Fibroblast of lung (primary cell): ENCODE measurements at regions not wholly inside any gene's neighbourhood (a gene's known extent, or its start where the extent isn't known, plus 50 kb on each side); places are given as distances from the start of the nearest gene placed in this dataset.

ENCODE experiments used
- DNase-seq, 2 donors: peaks; one replicate each; pipeline versions ENCODE4 v3.0.0 to v3.0.0-alpha.2; 2010; ENCODE audit warnings: low read depth in 2 of 2
- H2AFZ ChIP-seq: 2 replicates; pipeline ENCODE4 v1.5.1; 2012; ENCODE audit warnings: low read length, control low read depth, inconsistent platforms
- H3K27ac ChIP-seq: 2 replicates; pipeline ENCODE4 v1.5.1; 2011; ENCODE audit warnings: low read length, control low read depth; ENCODE audit not compliant: insufficient read depth
- H3K27me3 ChIP-seq: 2 replicates; pipeline ENCODE4 v1.5.1; 2011; ENCODE audit warnings: mild to moderate bottlenecking, low read length; ENCODE audit not compliant: control insufficient read depth, insufficient read depth
- H3K36me3 ChIP-seq: 2 replicates; pipeline ENCODE4 v1.5.1; 2011; ENCODE audit warnings: low read length; ENCODE audit not compliant: control insufficient read depth, insufficient read depth
- H3K4me1 ChIP-seq: 2 replicates; pipeline ENCODE4 v1.5.1; 2011; ENCODE audit warnings: low read length; ENCODE audit not compliant: control insufficient read depth, insufficient read depth; ENCODE audit errors: extremely low read depth
- H3K4me2 ChIP-seq: 2 replicates; pipeline ENCODE4 v1.5.1; 2011; ENCODE audit warnings: low read length, control low read depth; ENCODE audit not compliant: insufficient read depth; ENCODE audit errors: extremely low read depth
- H3K4me3 ChIP-seq, 4 experiments: fragments of 200-600 bp in 1 of 4; sonication (generic) in 1 of 4; replicated peaks in 1 of 4; 2 replicates each; pipeline ENCODE4 v1.5.1; 2011 to 2016; ENCODE audit warnings: low read length in 4 of 4, low read depth in 3 of 4, mild to moderate bottlenecking in 3 of 4, control low read depth in 2 of 4, inconsistent platforms in 1 of 4, mixed read lengths in 1 of 4; ENCODE audit not compliant: insufficient read depth in 1 of 4; ENCODE audit errors: control extremely low read depth in 1 of 4
- H3K79me2 ChIP-seq: 2 replicates; pipeline ENCODE4 v1.5.1; 2012; ENCODE audit warnings: mild to moderate bottlenecking, low read length, inconsistent platforms; ENCODE audit not compliant: control insufficient read depth, insufficient read depth
- H3K9ac ChIP-seq: 2 replicates; pipeline ENCODE4 v1.5.1; 2011; ENCODE audit warnings: mild to moderate bottlenecking, low read length, control low read depth; ENCODE audit not compliant: insufficient read depth
- H3K9me3 ChIP-seq: 2 replicates; pipeline ENCODE4 v1.5.1; 2012; ENCODE audit warnings: low read depth, low read length; ENCODE audit not compliant: control insufficient read depth, insufficient read depth
- H4K20me1 ChIP-seq: 2 replicates; pipeline ENCODE4 v1.5.1; 2011; ENCODE audit warnings: low read length; ENCODE audit not compliant: control insufficient read depth, insufficient read depth; ENCODE audit errors: extremely low read depth
- CTCF ChIP-seq, 2 donors: IDR thresholded peaks in 1 of 2; conservative IDR thresholded peaks in 1 of 2; 1 replicate in 1 of 2; 2 replicates in 1 of 2; pipeline ENCODE4 v1.5.1; 2011 to 2012; ENCODE audit warnings: low read length in 2 of 2, control low read depth in 1 of 2, inconsistent platforms in 1 of 2, low read depth in 1 of 2, mild to moderate bottlenecking in 1 of 2
- EZH2 ChIP-seq: IDR thresholded peaks from 2 replicates; pipeline ENCODE4 v1.5.1; 2012; ENCODE audit warnings: low read length, control low read depth, mild to moderate bottlenecking; ENCODE audit errors: missing control alignments

DNA sequence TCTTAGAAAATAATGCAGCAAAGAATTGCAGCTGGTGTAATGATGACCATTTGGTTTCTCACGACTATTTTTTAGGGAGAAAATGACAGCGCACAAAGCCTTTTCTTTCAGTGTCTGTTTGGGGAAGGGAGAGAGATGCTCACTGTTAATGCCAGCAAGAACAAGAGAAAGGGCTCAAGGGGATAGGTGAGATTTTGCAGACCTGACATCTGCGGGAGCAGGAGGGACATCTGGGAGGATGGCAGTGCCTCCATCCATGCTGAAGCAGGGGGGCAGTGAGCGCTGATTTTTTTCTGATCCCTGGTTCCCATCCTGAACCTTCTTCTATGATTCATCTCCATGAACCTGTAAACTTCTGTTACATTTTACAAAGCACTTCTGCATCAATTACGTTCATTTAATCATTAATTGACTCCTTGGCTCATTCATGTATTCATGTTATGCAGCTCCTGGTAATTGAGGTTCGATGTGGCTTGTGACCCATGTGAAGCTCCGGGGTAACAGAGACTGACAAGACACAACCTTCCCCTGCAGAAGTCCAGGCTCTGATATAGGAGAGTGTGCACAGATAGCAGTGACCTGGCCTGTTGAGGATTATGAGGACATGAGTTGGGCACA is 595.3 kb downstream of the PTPRU start:
- no peak for TF ChIP-seq CTCF (conservative IDR thresholded peaks at IDR 0.05 in 1 of 2, IDR thresholded peaks at IDR 0.05 in 1 of 2; ENCODE audit: low read depth in 1 of 2, low read length in 2 of 2)
- TF ChIP-seq EZH2: no peak
- H3K9me3 ChIP-seq: no peaks in the 10 kb centered on the region

DNA sequence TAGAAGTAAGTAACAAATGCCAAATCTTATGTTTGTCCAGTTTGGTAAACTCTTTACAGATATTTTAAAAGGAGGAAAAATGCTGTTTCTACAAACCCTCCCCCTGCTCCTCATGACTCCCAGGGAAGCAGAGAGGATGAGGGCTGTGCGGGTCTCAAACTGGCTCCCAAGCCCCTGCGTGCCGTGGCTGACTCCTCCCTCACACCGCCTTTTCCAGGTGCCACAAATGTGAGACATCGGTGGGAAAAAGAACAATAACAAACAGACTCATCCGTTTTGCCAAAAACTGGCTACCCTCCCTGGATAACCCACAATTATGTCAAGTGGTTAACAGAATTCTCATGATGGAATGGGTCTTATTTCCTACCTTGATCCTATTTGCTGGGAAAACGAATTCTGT is 594.6 kb downstream of the PTPRU start:
- Histone ChIP-seq H3K4me2 (no peak overlapping the region), H2AFZ (no peak overlapping the region), H3K36me3 (no peaks in the 10 kb centered on the region), H3K27me3 (no peaks in the 10 kb centered on the region), H4K20me1 (no peaks in the 10 kb centered on the region), H3K27ac (no peak overlapping the region), H3K9me3 (no peaks in the 10 kb centered on the region), H3K4me3 (no peak overlapping the region), H3K9ac (no peak overlapping the region), H3K4me1 (no peaks in the 10 kb centered on the region), H3K79me2 (no peaks in the 10 kb centered on the region)
- DNase-seq: no peak
- TF ChIP-seq CTCF (conservative IDR thresholded peaks at IDR 0.05 in 1 of 2, IDR thresholded peaks at IDR 0.05 in 1 of 2; ENCODE audit: low read depth in 1 of 2, low read length in 2 of 2) (no peak), EZH2 (no peak)

More for the DNA sequence above, 595.3 kb downstream of the PTPRU start:
- Histone ChIP-seq H3K4me2 (no peak overlapping the region), H3K27ac (no peak overlapping the region), H3K4me1 (no peaks in the 10 kb centered on the region), H3K27me3 (no peaks in the 10 kb centered on the region), H4K20me1 (no peaks in the 10 kb centered on the region), H3K4me3 (no peak overlapping the region), H3K36me3 (no peaks in the 10 kb centered on the region), H3K9ac (no peak overlapping the region), H3K79me2 (no peaks in the 10 kb centered on the region), H2AFZ (no peak overlapping the region)
- no peak for DNase-seq

- DNase-seq: no peak
- H3K4me1 ChIP-seq: no peaks in the 10 kb centered on the region
- H3K9ac ChIP-seq: no peak overlapping the region
- TF ChIP-seq CTCF (conservative IDR thresholded peaks at IDR 0.05 in 1 of 2, IDR thresholded peaks at IDR 0.05 in 1 of 2; ENCODE audit: low read depth in 1 of 2, low read length in 2 of 2) (no peak), EZH2 (no peak)
- no peaks in the 10 kb centered on the region for H3K27me3 ChIP-seq
- H3K9me3 ChIP-seq: no peaks in the 10 kb centered on the region
- H3K4me2 ChIP-seq: no peak overlapping the region
- H2AFZ ChIP-seq: no peak overlapping the region
- H4K20me1 ChIP-seq: no peaks in the 10 kb centered on the region
- no peaks in the 10 kb centered on the region for H3K79me2 ChIP-seq
- H3K36me3 ChIP-seq: no peaks in the 10 kb centered on the region
- H3K27ac ChIP-seq: no peak overlapping the region
- H3K4me3 ChIP-seq: no peak overlapping the region
Observed at GRCh38 chr1:29830383-29830782, 594.1 kb downstream of the PTPRU start.
